ENCODE measurements at regions not wholly inside any gene's neighbourhood (a gene's known extent, or its start where the extent isn't known, plus 50 kb on each side); places are given as distances from the start of the nearest gene placed in this dataset.
"Not testable (repeated sequence)": the region's sequence is repeated elsewhere in the genome, so short reads cannot be mapped to it uniquely, and the experiment has no call there.

DNA sequence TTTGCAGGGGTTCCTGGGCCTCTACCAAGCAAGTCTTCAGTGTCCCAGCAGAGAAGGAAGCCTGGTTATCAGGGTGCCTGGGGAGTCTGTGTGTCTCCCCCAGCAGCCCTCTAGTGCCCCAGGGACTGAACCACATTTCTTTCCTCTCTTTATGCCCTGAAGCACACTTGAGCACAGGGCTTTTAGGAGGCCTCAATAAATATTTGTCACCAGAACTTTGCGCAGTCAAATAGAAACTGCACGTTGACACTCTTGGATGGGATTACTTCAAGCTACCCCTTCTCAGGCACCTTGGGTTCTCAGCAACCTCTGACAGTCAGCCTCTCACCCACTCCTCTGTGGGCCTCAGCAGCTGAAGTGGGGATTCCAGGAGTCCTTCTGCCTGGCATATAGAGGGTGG, 226.6 kb upstream of the HES1 start:
- DNase-seq, result no peak

DNA sequence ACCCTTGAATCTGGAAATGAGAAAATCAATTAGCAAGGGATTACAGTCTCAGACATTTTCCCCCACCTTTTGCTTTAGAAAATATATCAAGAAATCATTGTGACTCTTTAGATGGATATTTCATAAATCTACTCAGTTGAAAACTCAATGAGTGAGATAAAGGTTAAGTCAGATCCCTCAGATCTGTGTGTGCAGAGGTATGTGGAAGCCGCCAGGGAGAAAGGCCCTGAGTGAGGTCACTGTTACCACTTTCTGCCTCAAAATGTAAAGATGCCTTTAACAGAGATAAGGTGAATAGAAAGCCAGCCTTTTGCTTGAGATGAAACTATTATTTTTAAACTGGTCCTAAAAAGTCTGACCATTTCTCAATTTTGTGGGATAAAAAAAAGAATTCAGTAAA, 225.6 kb upstream of the HES1 start:
- no peak for DNase-seq

DNA sequence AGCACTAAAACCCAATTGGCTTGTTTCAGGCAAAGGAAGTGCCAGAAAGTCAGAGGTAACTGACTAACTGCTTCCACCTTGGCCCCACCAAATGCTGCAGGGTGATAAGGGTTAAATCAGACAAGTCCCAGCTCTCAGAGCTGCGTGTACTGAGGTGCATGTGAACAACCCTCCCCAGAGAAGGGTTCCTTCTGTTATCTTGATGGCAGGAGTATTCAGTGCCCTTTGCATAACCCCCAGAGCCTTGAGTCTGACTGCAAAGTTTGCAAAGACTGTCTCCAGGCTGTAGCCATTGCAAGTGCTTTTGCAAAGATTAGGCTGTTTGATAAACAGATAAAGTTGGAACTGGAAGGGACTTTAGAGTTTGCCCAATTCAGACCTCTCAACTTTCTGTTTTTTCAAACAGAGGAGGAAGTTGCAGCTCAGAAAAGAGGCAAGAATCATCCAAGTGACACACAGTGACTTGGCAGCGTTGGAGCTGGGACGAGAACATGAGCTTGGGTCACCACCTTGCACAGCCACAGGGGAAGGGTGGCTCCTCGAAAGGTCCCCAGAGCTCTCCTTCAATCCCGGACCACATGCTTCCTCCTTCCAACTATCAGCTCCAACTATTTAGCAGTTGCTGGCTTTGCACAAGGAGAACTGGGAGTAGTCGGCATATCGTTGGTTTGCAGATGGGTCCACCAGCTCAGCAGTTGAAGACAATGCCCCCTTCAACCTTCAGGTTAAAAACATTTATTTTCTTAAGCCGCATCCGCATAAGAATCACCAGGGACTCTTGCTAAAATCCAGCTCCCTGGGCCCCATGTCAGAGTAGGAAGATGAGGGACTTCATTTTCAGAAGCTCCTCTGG, 224.8 kb upstream of the HES1 start:
- DNase-seq, result no peak

DNA sequence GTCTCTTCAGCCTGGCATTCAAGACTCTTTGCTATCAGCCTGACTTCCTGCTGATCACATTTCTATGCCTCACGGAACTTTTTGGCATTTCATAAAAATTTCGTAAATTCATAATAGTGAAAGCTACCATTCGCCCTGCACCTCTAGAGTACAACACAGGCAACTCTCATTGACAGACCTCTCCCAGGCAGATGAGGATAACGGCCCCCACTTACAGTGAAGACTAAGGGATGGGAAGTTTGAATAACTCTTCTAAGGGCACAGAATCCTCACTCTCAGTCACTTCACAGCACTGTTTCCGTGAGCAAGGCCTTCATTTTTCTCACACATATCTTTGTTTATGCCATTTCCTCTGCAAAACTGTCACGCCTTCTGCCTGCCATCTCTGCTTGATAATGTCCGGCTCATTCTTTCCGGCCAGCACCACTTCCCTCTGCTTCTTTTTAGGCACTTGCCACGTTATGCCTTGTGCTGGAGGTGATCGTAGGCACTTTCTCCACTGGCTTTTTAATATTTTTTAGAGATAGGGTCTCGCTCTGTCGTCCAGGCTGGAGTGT, 224.1 kb upstream of the HES1 start:
- no peak for DNase-seq

DNA sequence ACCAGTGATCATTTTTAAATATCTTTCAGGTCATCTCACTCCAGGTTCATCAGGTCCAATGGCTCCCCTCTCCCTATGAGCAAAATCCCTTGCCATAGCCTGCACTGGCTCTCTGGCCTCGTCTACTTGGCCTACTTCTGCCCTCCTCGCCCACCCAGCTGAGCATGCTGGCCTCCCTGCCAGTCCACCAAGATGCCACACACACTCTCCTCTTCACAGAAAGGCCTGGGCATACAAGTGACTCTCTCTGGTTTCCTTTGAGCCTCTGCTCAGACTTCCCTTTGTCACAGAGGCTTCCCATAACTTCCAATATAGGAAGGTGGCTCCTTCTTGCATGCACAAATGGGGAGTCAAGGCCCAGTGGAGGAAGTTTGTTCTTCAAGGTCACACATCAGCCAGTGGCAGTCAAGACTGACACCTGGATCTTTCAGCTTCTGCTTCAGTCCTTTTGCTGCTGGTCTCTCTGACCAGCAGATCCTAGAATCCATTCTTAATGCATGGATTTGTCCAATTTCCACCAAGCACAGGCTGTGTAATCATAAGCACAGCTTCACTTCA, 223.2 kb upstream of the HES1 start:
- no peak for DNase-seq

DNA sequence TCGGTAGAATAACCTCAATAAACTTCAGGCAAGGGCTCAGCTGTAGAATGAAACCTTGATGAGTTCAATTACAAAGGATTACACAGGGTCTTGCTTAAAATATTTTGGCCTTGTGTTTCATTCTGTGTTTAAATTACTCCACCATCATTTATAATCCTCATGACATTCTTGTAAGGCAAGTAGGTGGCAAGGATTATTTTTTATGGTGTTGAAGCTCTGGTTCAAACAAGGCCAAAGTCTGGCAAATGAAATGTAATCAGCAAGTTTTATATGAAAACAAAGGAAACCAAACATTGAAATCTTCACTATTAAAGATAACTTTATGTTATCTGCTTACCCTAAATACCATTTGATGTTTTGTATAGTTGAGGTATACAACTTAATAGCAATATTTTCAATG, 221.3 kb upstream of the HES1 start:
- DNase-seq, result no peak

DNA sequence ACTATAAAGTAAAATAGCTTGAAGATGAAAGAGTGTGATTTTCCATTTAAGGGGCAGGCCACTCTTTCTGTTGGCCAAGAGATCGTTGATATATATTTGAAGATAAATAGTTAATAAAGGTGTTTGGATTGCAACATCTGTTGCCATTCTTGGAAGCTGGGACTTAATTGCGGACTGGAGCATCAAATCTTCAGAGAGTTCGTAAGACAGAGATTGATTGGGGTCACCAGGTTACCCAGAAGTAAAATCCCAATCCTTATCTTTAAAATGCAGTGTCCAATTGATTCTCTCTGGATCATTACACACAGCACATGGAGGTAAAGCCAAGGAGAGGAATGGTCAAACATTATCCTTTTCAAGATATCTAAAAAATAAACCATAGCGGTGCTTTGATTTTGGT, 220.8 kb upstream of the HES1 start:
- no peak for DNase-seq

DNA sequence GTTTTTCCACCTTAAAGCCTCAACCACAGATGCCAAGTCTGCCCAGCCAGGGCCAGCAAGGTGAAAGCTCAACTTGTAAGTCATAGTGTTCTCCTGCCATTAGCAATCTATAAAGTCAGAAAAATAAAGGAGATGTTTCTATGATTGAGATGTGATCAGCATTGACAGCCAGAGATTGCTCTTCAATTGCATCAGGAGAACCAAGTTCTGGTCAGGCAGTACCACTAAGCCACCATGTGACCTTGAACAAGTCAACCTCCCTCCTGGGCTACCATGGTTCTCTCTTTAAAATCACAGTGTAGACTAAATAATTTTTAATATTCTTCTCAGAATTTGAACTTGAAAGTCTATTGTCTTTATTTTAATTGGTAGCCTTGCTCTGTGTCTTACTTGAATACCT, 220.3 kb upstream of the HES1 start:
- no peak for DNase-seq

DNA sequence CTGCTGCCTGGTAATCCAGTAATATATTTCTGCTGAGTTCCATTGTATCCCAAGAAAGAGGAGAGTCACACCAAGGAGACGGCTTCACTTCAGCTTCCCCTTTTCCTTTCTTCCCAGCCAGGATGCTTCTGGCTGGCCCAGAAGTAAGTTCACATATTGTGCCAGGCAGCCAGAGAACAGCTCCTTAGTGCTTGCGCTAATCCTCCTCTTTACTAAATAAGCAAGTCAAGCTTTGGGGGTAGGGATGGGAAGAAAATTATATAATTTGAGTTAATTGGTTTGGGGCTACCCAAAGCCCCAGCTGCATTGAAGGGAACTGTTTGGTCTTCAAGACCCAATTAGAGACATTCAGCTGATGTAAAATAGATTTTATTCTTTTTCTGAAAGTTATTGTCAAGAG, 218.8 kb upstream of the HES1 start:
- DNase-seq, result no peak

DNA sequence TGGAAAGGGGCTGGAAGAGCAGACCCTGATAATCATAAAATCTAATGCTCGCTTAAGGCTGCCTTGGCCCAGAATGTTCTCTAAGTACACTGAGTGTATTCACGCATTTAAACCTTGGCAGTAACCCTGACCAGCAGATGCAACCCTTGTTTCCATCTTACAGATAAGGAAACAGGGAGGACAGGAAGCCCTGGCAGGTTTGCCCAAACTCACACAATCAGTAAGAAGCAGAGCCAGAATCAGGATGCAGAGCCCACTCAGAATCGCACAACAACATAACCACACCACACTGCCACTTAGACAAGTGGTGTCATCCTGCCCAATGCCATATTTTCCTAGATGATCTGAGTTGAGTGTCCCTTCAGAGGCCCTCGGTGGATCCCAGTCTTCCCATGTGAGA, 214.5 kb upstream of the HES1 start:
- DNase-seq, result no peak

DNA sequence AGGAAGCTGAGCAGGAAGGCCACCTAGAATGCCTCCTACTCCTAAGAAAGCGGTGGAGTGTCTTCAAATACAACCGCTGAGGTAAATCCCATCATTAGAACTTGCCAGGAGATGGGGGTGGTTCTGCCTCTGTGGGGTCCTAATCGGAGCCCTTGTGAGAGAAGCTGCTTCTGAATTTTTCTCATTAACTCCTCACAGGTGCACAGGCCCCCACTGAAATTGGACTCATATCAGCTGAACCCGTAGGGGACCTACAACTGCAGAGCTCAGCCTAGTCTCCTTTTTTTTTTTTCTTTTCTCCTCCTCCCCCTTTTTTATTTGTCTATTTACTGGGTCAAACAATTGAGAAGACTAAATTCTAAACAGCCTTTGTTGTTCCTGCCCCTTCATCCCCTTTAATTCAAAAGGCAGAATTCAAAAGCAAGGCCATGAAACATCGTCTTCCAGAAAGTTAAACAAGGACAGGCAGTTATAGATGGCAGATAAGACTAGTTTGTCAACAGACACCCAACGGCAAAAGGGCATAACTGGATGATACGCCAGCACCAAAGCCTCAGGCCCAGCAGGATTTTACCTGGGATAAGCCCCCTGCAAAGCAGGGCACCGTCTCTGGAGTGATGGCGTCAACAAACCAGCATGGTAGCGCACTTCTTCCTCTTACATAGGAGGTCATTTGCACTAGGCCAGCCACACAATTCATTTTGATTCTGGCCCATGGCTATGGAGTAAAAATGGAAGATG, 213.7 kb upstream of the HES1 start:
- DNase-seq, result no peak

DNA sequence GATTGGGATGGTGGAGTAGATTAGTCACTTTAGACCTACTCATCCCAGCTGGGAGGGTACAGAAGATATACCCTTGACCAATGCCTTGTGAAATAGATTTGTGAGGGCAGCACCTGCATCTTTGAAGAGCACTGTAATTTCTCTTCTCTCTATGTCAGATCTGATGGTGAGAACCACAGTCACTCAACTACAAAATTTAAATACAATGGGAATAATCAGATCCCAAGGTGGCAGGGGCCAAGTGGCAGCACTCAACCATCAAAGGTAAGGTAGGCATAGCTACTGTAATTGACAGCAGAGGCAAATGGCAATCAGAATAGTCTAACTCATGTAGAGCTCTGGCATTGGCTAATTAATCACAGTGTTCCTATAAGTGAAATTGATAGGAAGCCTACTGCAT, 212.0 kb upstream of the HES1 start:
- DNase-seq, result not testable (repeated sequence)

DNA sequence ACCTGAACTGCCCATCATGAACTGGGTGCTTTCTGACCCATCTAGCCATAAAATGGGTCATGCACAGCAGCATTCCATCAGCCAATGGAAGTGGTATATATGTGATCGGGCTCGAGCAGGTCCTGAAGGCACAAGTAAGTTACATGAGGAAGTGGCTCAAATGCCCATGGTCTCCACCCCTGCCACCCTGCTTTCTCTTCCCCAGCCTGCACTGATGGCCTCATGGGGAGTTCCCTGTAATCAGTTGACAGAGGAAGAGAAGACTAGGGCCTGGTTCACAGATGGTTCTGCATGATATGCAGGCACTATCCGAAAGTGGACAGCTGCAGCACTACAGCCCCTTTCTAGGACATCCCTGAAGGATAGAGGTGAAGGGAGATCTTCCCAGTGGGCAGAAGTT, 209.9 kb upstream of the HES1 start:
- not testable (repeated sequence) for DNase-seq

DNA sequence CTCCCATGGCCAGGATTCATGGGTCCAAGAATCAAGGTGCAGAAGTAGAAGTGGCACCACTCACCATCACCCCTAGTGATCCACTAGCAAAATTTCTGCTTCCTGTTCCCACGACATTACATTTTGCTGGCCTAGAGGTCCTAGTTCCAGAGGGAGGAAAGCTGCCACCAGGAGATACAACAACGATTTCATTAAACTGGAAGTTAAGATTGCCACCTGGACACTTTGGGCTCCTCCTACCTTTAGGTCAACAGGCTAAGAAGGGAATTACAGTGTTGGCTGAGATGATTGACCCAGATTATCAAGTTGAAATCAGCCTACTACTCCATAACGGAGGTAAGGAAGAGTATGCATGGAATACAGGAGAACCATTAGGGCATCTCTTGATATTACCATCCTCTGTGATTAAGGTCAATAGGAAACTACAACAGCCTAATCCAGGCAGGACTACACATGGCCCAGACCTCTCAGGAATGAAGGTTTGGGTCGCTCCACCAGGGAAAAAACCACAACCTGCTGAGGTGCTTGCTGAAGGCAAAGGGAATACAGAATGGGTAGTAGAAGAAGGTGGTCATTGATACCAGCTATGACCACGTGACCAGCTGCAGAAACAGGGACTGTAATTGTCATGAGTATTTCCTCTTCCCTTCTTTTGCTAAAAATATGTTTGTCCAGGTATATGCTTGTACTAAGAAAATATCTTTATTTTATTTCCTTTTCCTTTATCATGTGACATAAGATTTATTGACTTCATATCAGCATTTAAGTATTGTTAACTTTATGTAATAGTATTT, 208.3 kb upstream of the HES1 start:
- not testable (repeated sequence) for DNase-seq

DNA sequence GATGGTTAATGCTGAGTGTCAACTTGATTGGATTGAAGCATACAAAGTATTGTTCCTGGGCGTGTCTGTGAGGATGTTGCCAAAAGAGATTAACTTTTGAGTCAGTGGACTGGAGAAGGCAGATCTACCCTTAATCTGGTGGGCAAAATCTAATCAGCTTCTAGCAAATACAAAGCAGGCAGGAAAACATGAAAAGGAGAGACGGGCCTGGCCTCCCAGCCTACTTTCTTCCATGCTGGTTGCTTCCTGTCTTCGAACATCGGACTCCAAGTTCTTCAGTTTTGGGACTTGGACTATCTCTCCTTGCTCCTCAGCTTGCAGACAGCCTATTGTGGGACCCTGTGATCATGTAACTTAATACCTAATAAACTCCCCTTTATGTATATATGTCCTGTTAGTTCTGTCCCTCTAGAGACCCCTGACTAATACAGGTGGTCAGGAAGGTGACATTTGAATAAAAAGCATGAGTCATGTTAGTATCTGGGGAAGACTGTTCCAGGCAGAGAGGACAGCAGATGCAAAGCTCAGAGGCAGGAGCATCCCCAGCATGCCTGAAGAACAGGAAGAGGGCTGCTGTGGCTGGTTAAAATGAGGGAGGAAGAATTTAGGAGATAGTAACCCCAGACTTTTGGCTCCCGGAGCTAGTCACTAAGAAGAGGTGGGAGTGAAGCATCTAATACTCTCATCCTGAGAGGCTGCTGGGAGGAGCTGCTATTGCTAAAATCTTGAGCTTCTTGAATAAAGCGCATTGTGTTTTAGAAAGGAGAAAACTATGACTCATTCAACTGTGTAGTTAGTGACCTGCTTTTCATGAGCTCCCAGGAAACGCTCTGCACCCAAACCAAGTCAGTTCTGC, 207.4 kb upstream of the HES1 start:
- no peak for DNase-seq

DNA sequence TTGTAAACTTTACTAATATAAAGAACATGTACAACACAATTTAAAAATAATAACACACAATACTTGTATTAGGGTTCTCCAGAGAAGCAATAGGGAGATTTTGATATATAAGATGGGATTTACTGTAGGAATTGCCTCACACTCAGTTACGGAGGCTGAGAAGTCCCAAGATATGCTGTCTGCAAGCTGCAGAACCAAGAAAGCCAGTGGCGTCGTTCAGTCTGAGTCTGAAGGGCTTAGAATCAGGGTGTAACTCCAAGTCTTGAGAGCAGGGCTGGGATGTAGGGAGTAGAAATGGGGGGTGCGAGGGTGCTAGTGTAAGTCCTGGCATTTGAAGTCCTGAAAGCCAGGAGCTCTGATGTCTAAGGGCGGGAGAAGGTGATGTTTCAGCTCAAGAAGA, 206.6 kb upstream of the HES1 start:
- DNase-seq, result no peak

DNA sequence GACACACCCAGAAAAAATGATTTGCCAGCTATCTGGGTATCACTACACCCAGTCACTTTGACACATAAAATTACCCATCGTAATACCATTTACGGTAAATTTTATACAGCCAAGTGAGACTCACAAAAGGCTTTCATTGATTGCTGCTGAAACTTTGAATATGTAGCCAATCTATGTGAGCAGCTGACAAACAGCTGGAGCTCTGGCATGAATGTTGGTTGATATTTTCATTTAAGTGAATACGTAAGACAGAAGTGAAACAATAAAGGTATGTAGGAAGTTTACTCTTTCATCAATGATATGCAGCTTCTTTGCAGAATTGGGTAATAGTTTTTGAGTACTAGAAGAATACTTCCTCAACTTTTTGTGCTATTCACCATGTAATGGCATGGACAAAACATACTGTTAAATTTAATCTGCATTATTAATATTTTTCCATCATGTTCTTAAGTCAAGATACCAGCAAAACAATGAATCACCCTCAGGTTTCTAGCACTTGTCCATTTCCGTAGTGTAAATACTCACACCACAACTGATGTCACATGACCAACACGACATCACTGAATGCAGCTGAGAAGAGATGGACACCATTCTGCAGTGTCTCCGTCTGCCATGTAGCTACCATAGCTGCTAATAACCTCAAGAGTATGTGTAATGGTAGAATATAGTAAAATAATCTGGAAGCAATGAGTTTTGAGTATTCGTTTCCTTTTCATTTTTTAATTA, 205.9 kb upstream of the HES1 start:
- no peak for DNase-seq

DNA sequence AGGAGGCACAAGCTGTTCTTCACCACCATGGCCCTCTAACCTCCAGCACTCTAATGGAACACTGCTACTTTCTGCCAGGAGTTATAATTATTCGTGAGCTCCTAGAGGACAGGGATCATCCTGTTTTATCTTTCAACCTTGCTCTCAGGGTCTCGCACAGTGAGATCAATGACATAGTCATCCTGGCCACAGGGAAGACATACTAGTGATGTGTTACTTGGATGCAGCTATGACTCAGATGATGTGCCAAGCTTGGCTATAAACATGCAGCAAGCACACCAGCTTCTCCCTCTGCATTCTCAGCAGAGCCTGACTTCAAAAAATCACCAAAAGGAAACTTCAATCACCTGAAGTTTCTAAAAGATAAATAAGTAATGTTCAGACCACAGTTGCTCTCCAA, 203.8 kb upstream of the HES1 start:
- DNase-seq, result no peak

DNA sequence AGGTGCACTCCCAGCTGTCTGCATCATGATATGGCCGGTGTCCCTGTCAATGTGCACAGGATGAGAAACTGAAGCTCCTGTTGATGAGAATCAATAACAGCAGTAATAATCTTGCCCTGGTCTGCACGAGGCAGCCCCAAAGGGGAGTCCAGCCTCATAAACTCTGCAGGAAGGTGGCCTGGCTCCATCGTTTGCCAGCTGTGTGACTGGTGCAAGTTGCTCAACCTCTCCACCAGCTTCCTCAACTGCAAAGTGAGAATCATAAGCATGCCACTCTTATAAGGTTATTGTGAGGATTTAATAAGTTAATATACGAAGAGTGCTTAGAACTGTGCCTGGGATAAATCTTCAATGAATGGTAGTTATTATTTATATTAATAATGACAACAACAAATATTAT, 203.4 kb upstream of the HES1 start:
- no peak for DNase-seq

DNA sequence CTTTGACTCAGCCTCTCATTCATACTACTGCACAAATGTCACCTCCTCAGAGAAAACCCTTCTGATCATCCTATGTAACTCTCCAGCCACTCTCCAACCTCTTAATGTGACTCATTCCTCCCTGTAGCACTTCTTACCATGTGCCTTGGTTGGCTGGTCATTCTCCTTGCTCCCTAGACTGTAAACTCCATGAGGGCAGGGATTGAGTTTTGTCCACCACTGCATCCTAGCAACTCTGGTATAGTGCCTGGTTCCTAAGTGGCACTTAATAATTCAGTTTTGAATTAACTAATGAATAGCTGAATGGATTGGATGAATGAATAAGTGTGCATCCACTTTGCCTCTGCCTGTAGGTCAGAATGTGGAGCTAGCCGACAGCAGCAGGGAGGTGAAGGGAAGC, 202.5 kb upstream of the HES1 start:
- DNase-seq, result no peak

DNA sequence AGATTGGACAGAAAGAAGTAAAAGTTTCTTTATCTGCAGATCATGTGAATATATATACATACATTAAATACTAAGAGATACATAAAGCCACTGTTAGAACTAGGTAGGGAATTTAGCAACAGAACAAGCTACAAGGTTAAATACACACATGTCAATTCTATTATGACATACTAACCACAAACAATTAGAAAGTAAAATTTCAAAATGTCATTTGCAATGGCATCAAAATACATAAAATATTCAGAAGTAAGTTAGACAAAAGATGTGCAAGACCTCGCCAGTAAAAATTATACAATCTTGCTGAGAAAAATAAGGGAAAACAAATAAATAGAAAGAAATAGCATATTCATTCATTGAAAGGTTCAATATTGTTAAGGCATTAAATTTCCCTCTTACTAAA, 200.0 kb upstream of the HES1 start:
- no peak for DNase-seq

Measured in NCI-H446 (cell line).